RPMI8226 (cell line): ENCODE measurements at regions not wholly inside any gene's neighbourhood (a gene's known extent, or its start where the extent isn't known, plus 50 kb on each side); places are given as distances from the start of the nearest gene placed in this dataset.
A peak's percentile ranks its signal among the peaks of the same experiment; 100 is the strongest.
"Not testable (repeated sequence)": the region's sequence is repeated elsewhere in the genome, so short reads cannot be mapped to it uniquely, and the experiment has no call there.

Source experiments
- DNase-seq: peaks from one replicate; pipeline ENCODE4 v3.0.0-alpha.2; 2015

DNA sequence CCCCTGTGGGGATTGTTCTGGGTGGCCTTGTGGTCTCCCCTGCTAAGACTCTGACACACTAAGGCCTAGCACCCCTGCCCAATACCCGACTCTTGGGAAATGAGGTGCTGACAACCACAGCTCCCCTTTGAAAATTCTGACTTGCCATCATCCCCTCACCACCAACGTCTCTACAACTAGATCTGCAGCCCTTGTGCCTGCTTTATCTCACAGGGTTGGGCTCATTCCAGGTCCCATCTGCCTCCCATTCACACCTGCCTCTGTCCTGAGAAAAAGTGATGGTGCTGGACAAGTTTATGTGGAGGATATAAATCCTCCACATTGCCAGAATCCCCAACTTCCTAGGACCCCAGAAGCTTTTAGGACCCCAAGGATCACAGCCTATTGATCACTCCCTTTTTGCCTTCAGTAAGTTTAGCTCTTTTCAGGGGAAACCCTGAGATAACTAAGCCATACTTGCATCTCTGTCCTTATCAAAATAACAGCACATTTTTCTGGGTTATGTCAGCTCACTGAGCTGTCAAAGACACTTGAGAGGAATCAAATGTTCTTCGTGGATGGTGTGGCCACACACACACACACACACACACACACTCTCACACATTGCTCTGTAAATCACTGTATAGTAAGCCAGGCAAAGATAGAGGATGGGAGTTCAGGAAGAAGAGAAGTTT is 136.8 kb upstream of the CES5A start:
- no peak for DNase-seq

DNA sequence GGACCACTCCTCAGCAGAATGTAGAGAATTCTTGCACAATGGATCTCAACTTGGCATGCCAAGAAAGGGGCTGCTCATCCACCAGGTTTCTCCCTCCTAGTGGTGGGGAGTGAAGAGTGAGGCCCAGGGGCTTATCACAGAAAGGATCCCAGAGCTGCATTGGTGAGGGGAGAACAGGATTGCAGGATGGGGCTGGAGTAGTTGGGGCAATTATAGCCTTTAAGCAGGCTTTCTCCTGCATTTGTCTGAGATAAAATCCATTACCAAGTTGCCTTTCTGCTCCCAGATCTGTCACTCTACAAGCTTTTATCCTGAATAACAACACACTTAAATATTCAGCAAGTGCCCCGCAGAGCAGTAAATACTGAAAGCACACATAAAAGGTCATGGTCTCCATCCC is 130.8 kb upstream of the CES5A start:
- DNase-seq = no peak

DNA sequence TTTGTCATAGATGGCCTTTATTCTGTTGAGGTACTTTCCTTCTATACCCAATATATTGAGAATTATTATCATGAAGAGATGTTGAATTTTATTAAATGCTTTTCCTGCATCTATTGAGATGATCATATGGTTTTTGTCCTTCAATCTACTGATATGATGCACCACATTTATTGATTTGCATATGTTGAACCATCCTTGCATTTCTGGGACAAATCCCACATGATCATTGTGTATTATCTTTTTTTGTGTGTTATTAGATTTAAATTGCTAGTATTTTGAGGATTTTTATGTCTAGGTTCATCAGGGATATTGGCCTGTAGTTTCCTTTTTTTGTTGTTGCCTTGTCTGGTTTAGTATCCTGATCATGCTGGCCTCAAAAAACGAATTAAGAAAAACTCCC is 124.5 kb upstream of the CES5A start:
- no peak for DNase-seq

DNA sequence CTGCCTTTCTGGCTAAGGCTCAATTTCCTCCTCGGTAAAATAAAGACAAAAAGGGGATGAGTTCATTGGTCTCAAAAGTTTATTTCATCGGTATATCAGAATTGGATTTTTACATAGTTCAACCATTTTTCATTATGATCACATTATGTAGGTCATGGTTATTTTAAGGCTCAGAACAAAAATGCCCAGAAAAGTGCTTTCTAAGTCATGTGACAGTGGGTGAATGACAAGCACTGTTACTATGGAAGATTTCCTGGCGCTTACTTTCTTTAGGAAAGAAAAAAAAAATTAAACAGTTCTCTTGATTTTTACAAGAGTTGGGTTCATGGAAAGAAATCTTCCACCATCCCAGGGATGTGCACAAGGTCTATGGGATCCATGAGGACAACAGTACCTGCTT is 117.9 kb upstream of the CES5A start:
- no peak for DNase-seq

DNA sequence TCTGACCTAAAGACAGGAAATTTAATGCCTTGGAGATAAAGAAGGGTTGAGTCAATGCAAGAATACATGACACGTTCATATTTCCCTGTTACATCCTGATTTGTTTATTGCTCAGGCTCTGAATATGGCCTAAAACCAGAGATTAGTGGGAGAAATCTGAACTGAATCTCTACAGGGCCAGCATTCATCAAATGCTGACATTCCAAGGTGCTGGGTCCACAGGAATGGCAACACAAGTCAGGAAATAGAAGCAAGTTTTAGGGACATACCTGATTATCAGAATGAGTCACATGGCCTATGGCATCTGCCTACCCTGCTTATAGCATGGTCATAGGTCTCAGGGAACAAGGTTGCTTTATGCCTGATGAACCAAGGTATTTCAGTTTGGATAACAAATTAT is 117.4 kb upstream of the CES5A start:
- DNase-seq = no peak

DNA sequence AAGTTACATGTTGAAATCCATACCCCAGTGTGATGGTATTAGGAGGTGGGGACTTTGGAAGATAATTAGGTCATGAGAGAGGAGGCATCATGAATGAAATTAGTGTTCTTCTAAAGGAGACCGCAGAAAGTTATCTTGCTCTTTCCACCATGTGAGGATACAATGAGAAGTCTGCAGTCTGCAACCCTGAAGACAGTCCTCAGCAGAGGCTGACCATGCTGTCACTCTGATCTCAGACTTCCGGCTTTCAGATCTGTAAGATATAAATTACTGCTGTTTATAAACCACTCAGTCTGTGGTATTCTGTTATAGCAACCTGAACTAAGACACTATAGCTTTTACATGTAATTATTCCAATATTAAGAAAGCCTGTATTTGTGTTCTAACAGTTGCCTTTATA is 116.7 kb upstream of the CES5A start:
- DNase-seq = no peak

DNA sequence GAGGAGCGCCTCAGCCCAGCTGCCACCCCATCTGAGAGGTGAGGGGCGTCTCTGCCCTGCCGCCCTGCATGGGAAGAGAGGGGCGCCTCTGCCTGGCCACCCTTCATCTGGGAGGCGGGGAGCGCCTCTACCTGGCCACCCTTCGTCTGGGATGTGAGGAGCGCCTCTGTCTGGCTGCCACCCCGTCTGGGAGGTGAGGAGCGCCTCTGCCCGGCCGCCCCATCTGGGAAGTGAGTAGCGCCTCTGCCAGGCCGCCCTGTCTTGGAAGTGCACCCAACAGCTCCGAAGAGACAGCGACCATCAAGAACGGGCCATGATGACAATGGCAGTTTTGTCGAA is 114.4 kb upstream of the CES5A start:
- no peak for DNase-seq

DNA sequence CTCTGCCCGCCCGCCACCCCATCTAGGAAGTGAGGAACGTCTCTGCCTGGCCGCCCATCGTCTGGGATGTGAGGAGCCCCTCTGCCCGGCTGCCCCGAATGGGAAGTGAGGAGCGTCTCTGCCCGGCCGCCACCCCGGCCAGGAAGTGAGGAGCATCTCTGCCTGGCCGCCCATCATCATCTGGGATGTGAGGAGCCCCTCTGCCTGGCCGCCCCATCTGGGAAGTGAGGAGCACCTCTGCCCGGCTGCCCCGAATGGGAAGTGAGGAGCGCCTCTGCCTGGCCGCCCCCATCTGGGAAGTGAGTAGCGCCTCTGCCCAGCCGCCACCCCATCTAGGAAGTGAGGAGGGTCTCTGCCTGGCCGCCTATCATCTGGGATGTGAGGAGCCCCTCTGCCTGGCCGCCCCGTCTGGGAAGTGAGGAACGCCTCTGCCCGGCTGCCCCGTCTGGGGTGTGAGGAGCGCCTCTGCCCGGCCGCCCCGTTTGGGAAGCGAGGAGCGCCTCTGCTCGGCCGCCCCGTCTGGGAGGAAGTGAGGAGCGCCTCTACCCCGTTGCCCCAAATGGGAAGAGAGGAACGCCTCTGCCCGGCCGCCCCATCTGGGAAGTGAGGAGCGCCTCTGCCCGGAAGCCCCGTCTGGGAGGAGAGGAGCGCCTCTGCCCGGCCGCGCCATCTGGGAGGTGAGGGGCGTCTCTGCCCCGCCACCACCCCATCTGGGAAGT is 113.8 kb upstream of the CES5A start:
- DNase-seq = not testable (repeated sequence)

DNA sequence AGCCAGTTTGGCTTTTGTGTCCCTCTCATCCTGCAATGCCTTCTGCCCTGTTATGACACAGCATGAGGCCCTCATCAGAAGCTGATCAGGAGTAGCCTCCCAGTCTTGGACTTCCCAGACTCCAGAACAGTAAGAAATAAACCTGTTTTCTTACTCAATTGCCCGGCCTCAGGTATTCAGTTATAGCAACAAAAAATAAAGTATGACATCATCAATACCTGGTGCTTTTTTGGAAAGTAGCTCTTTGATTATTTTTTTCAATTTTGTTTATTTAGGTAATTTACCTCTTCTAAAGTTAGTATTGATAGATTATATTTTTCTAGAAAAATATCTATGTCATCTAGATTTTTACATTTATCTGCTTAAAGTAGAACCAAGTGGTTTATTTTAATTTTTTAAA is 112.8 kb upstream of the CES5A start:
- no peak for DNase-seq

DNA sequence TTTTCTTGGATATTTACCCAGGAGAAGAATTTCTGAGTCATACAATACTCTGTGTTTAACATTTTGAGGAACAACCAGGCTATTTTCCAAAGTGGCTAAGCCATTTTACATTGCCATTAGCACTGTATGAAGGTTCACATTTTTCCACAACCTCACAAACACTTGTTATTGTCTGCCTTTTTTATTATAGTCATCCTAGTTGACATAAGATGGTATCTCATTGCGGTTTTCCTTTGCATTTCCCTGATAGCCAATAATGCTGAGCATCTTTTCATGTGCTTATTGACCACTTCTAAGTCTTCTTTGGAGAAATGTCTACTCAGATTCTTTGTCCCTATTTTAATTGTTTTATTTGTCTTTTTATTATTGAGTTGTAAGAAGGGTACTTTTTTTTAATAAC is 107.4 kb upstream of the CES5A start:
- no peak for DNase-seq

DNA sequence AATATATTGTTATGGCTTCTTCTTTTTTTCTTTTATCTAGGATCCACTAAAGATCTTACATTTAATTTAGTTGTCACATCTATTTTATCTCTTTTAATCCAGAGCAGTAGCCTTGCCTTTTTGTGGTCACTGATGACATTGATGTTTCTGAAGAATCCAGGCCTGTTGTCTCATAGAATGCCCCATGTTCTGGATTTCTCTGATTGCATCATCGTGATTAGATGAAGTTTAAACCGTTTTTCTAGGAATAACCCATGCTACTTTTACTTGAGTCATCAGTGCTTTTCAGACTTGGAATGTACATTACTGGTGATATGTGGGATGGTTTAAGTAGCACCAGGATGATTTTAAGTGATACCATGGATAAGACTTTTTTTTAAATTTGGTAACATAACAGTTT is 106.4 kb upstream of the CES5A start:
- no peak for DNase-seq

DNA sequence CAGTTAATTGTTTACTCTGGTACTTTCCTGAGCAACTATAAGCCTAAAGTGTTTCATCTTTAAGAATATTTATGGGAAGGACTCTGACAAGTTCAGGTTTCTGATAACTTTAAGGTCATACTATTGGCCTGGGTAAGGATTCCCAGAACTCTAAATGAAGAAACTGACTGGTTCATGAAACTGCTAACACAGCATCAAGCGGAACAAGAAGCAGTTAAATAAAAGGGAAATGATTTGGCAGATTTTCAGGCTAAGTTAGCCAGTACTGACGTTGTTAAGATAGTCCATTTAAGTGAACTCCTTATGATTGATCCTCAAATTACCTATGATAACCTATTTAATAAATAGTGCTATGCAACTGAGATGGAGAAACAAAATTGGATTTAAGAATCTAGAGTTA is 101.6 kb upstream of the CES5A start:
- no peak for DNase-seq

DNA sequence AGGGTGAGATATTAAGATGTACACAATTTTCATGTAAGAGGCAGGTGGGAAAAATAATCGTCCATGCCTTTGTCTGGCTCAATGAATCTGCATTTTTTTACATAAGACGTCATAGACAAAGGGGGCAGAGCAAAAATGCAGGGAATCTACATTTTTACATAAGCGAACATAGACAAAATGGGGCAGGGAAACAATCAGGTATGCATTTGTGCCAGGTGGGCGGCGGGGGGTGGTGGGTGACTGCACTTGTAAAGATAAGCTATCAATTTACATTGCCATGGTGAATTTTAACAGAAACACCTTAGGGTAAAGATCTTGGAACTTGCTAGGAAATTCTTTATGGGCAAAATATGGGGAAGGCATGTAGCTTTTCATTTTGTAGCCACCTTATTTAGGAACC is 96.3 kb upstream of the CES5A start:
- no peak for DNase-seq

DNA sequence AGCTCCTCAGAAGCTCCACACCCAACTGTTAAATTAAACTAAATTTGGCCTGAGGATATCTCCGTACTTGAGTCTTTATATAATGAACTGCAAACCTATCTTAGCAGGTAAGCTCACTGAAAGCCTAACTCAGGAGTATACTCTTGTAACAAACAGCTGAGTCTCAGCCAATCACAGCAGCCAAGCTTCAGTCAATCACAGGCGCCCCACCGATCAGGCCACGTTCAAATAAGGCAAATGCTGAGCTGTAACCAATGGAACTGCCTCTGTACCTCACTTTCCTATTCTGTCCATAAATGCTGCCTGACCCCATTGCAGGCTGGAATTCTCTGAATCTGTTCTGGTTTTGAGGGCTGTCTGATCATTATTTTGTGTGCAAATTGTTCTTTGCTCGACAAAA is 93.0 kb upstream of the CES5A start:
- DNase-seq = no peak

DNA sequence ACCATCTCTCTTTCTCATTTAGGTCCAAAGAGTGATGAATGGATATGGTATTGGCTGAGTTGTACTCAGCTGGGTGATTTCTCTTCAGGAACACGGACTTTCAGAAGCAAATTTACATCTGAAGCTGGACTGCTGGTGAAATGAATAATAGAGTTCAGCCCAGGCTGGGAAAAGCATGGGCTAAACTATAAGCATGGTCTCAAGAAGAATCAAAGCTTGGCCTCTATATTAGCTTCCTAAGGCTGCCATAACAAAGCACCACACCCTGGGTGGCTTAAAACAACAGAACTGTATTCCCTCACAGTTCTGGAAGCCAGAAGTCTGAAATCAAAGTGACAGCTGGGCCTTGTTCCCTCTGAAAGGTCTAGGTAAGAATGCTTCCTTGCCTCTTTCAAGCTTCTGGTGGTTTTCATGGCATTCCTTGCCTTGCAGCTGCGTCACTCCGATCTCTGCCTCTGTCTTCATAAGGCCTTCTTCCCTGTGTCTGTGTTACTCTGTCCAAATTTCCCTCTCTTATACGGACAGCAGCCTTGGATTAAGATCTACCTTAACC is 89.8 kb upstream of the CES5A start:
- no peak for DNase-seq

DNA sequence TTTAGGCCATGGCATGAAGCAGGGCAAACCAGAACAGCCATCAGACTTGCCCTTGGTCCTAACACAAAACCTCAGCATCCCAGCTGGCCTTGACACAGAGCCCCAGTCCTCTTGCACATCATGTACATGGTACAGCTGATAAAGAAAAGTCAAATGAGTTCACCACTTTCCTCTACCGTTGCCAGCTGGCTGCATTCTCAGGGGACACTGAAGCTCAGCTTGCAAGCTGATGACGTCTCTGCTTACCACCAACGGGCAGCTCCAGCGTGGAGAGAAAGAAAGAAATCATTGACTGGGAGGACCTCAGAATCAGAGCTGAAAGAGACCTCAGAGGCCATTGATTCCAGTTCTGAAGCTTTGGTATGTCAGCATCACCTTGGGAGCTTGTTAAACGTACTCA is 80.7 kb upstream of the CES5A start:
- no peak for DNase-seq

DNA sequence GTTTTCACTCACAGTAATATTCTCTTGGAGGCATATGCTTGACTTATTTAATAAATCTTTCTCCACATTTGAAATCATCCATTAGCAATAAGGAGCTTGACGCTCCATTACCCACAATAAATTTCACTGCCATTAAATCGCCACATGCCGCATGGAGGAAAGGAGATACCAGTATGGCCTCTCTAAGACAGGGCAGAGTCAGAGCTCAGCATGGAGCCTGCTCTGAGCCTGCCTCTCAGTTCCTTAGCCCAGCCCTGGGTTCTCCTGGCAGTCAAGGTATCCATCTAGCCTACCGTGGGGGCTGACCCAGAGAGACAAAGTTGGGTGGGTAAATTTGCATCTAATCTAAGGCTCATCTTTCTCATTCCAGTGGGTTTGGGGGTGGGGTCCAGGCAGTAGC is 80.3 kb upstream of the CES5A start:
- DNase-seq = no peak

DNA sequence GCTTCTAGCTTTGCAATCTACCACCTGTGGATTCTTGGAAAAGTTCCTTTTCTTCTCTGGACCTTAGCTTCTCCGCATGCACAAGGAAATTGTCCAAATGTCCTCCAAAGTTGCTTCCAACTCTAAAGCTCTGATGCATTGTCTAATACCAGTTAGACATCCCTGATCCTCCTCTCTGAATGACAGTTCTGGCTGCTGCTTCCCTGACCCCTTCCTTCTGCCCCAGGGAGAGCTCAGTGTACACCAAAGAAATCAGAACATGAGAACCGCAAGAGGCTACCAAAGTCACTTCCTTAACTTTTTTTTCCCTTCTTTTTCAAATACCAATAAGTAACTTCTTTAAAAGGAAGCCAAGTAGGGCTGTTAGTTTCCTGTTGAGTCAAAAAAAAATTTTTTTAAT is 79.7 kb upstream of the CES5A start:
- no peak for DNase-seq

DNA sequence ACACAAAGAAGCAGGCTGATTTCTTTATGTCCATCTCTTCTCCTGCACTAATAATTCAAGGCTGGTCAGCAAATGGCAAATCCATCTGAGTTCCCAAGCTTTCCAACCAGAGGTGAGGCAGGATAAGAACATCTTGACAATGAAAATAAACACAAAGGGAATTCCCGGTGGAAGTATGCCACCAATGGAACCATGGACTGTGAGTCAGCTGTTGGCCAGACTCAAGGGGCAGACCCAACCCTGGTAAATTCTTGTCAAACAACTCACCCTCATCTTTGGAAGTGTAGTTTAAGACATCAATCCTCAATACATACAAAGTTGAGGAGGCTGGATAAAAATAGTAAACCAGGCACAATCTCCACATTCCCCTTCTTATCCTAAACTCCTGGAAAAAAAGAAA is 74.3 kb upstream of the CES5A start:
- DNase-seq = no peak

DNA sequence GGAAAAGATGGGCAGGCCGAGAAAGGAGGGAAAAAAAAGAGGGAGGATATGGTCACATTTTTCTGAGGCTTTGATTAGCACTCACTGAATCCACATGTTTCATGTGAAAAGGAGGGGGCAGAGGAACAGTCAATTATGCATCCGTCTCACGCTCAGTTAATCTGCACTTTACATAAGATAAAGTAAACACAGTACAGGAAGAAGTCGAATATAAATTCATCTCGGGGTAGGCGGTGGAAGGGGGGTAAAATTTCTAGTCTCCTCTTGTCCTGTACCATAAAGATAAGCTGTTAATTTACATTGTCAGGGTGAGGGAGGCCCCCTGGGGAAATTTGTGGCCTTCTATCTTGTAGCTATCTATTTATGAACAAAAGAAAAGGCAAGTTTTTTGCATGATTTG is 73.1 kb upstream of the CES5A start:
- no peak for DNase-seq

DNA sequence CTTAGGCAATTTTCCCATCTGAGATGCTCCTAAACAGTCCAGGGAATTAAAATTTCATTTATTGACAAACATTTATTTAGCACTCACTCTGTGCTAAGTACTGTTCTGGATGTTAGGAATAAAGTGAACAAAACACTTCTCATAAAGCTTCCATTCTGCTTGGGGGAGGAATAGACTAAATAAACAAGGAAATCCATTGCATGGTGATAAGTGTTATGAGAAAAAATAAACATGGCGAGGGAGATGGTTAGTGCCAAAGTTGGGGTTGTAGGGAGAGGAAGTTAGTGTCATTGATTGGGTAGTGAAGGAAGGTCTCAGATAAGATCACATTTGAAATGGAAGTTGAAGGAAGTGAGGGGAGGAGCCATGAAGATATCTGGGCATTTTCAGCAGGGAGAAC is 72.2 kb upstream of the CES5A start:
- no peak for DNase-seq

DNA sequence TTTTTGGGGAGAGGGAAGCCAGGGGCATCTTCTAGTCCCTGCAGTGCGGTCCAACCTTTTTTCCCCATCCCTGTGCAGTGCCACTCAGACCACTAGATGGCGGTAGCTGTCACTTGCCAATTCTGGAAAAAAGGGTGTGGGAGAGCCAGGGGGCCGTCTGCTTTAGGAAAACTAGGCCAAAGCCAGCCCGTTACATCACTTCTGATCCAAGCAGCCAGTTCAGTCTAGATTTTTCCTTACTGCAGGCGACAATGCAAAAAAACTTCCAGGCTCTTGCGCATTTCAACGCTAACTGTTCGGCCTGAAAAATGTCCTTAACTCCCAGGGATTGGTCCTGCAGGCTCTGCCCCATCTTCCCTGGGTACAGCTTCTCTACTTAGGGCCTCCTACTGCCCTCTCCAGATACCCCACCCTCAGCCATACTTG is 69.2 kb upstream of the CES5A start:
- DNase-seq = peak; percentile 56

DNA sequence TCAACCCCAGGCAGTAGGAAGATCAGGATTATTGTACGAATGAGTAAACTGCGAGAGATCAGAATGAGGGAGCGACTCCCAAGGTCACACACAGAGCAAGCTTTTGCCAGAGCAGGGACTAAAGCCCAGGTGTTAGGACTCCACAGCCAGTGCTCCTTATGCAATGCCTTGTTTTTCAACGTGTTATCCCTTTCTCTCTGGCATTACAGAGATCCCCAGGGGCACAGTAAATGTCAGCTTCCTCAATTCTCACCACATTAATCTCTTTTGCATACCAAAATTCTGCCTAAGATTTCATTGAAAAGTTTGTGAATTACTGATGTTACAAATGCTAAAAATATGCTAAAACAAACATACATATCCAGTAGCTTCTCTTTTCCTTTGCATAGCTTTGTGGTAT is 68.1 kb upstream of the CES5A start:
- DNase-seq = no peak

DNA sequence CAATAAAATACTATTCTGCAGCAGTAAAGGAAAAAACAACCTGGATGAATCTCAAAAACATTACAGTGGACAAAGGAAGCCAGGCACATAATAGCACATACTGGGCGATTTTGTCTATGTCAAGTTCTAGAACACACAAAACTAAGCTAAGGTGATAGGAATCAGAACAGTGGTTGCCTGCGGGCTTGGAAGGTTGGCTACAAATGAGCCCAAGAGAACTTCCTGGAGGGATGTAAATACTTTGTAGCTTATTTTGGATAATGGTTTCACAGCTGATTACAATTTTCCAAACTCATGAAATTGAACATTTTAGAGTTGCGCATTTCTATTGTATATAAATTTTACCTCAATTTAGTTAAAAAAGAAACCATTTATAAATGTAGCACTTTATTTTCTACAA is 67.6 kb upstream of the CES5A start:
- DNase-seq = no peak

DNA sequence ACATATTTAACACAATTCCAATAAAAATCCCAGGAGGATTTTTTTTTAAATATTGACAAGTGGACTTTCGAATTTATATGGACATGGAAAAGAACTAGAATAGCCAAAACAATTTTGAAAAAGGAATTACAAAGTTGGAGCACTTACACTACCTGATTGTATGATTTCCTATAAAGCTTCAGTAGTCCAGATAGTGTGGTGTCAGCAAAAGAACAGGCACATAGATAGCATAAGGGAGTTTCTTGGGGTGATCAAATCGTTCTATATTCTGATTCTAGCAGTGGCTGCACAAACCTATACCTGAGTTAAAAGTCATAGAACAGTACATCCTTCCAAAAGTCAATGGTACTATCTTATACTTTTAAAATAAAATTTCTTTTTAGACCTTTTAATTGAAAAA is 66.4 kb upstream of the CES5A start:
- DNase-seq = no peak
